ENCODE measurements at regions not wholly inside any gene's neighbourhood (a gene's known extent, or its start where the extent isn't known, plus 50 kb on each side); places are given as distances from the start of the nearest gene placed in this dataset.

DNA sequence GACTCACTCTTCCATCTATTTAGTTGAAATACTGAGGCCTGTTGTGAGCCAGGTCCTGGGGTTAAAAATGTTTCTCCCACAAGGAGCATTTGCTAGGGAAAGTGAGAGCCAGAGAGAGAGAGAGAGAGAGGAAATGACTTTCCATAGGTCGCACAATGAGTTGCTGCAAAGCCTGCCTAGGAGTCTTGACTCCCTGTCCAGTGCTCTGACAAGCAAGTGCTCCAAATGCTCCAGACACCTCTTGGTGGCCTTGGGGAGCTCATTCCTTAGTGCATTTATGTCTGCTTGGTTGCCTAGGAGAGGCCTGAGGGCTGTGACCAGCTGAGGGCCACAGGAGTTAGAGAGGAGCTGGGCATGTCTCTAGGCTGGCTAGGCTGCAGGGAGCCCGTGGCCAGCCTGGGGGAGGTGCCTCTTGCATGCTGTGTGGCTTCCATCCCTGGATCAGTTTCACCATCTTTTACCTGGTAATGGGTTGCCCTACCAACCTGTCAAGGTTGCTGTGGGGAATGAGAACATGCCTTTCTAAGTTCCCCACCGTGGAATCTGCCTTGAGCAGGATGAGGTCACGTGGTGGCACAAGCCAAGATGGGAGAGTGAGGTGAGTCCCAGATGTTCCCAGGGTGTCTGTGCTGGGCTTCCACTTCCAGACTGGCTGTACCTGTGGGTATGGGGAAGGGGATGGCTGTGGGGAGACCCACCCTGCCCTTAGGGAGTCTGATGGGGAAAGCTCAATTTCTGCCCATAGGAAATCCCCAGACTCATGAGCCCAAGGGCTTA is 105.0 kb downstream of the VEGFA start:
- no peak overlapping the region for H3K4me3 ChIP-seq (ENCODE audit: low read length in 2 of 2)
- H2BK15ac ChIP-seq (ENCODE audit: low read length) = peak overlapping the region; percentile 76
- H2BK12ac ChIP-seq (ENCODE audit: low read length) = no peak overlapping the region
- H3K9me3 ChIP-seq (replicated peaks in 1 of 2; ENCODE audit: control insufficient read depth in 2 of 2, insufficient read depth in 1 of 2, low read depth in 1 of 2, low read length in 2 of 2) = no peaks in the 10 kb centered on the region
- H3K36me3 ChIP-seq (replicated peaks in 1 of 2; ENCODE audit: control insufficient read depth in 2 of 2, insufficient read depth in 2 of 2, low read length in 2 of 2) = no peaks in the 10 kb centered on the region
- peak overlapping the region; percentile 35 for H2BK120ac ChIP-seq (ENCODE audit: low read depth, low read length)
- H3K18ac ChIP-seq (ENCODE audit: low read length) = peak overlapping the region; percentile 4
- WGBS, 2 donors (ENCODE audit: extremely low coverage in 2 of 2, insufficient read length in 2 of 2, insufficient replicate concordance in 1 of 2) = no CpG with 5 or more reads among the region's 4 CpGs
- H3K4me2 ChIP-seq (ENCODE audit: insufficient read depth, low read length, poor library complexity, severe bottlenecking) = no peak overlapping the region
- H3K27me3 ChIP-seq (ENCODE audit: control insufficient read depth in 3 of 3, insufficient read depth in 3 of 3, low read depth in 1 of 3, low read length in 3 of 3) = peaks cover 0 to 30% (median 0%) of the 10 kb centered on the region in 3 experiments
- peaks cover 13 to 25% of the 10 kb centered on the region in 2 donors for H3K4me1 ChIP-seq (ENCODE audit: control insufficient read depth in 2 of 2, insufficient read depth in 1 of 2, low read depth in 1 of 2, low read length in 2 of 2)
- H2BK5ac ChIP-seq (ENCODE audit: low read length) = peak overlapping the region; percentile 39
- H2AFZ ChIP-seq (ENCODE audit: low read length) = peak overlapping the region; percentile 28
- no peak overlapping the region for H4K91ac ChIP-seq (ENCODE audit: low read depth, low read length, poor library complexity)
- H3K4ac ChIP-seq (ENCODE audit: low read length) = no peak overlapping the region
- no peak overlapping the region for H3K23ac ChIP-seq (ENCODE audit: low read depth, low read length, poor library complexity)
- no peaks in the 10 kb centered on the region for H3K79me1 ChIP-seq (ENCODE audit: low read depth, low read length)
- DNase-seq (ENCODE audit: low spot score) = no peak
- H4K8ac ChIP-seq (ENCODE audit: low read depth, low read length) = no peak overlapping the region
- H3K27ac ChIP-seq (replicated peaks; ENCODE audit: low read length) = no peak overlapping the region
- H3K9ac ChIP-seq (ENCODE audit: low read depth, low read length, poor library complexity) = no peak overlapping the region
- H3K14ac ChIP-seq (ENCODE audit: low read length) = no peak overlapping the region
- H2AK5ac ChIP-seq (ENCODE audit: low read depth, low read length) = peak overlapping the region; percentile 36

DNA sequence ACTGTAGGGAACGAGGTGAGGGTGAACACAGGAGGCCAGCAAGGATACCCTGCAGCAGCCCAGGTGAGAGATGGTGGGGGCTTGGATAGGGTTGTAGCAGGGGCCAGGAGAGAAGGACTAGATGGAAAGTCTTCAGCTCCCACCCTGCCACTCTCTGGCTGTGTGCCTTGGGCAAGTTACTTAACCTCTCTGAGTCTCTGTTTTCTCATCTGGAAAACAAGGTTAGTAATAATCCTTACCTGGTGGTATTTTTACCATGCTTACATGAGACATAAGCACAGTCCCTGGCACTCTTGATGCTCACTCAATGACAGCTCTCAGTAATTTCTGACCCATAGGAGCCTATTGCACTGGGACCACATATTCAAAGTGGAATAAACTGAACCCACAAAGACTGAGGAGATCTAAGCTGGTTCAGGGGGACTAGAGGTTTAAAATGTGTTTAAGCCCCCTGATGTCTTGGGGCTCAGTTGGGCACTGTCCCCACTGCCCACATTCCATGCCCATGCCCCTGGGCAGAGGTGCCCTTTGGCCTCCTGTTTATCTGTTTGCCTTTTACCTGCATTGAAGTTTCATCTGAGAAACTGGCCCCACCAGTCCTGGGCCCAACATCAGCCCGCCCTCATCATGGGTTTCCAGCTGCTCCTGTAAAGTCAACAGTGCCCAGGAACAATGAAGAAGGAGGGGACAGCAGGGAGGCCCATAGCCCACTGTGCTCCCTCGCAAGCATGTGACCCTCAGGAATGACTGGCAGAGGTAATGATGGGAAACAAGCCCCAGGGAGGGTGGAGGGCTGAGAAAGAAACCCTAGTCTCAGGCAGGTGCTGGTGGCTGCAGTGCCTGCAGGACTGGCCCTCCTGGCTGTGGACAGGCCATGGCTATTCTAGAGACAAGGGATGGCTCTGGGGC is 104.0 kb downstream of the VEGFA start:
- Histone ChIP-seq H2BK5ac (ENCODE audit: low read length) (no peak overlapping the region), H3K27ac (replicated peaks; ENCODE audit: low read length) (no peak overlapping the region), H4K91ac (ENCODE audit: low read depth, low read length, poor library complexity) (no peak overlapping the region), H3K9ac (ENCODE audit: low read depth, low read length, poor library complexity) (no peak overlapping the region), H3K4me1 (ENCODE audit: control insufficient read depth in 2 of 2, insufficient read depth in 1 of 2, low read depth in 1 of 2, low read length in 2 of 2) (peaks cover 9 to 24% of the 10 kb centered on the region in 2 donors), H2AK5ac (ENCODE audit: low read depth, low read length) (peak overlapping the region; percentile 36), H3K4me2 (ENCODE audit: insufficient read depth, low read length, poor library complexity, severe bottlenecking) (no peak overlapping the region), H3K9me3 (replicated peaks in 1 of 2; ENCODE audit: control insufficient read depth in 2 of 2, insufficient read depth in 1 of 2, low read depth in 1 of 2, low read length in 2 of 2) (no peaks in the 10 kb centered on the region), H3K79me1 (ENCODE audit: low read depth, low read length) (no peaks in the 10 kb centered on the region), H3K23ac (ENCODE audit: low read depth, low read length, poor library complexity) (peak overlapping the region; percentile 13), H3K36me3 (replicated peaks in 1 of 2; ENCODE audit: control insufficient read depth in 2 of 2, insufficient read depth in 2 of 2, low read length in 2 of 2) (no peaks in the 10 kb centered on the region), H2BK120ac (ENCODE audit: low read depth, low read length) (peak overlapping the region; percentile 35), H3K14ac (ENCODE audit: low read length) (no peak overlapping the region), H3K4me3 (ENCODE audit: low read length in 2 of 2) (no peak overlapping the region), H4K8ac (ENCODE audit: low read depth, low read length) (no peak overlapping the region), H2BK12ac (ENCODE audit: low read length) (no peak overlapping the region), H2AFZ (ENCODE audit: low read length) (peak overlapping the region; percentile 28), H2BK15ac (ENCODE audit: low read length) (peak overlapping the region; percentile 55), H3K4ac (ENCODE audit: low read length) (no peak overlapping the region), H3K27me3 (ENCODE audit: control insufficient read depth in 3 of 3, insufficient read depth in 3 of 3, low read depth in 1 of 3, low read length in 3 of 3) (peaks cover 0 to 37% (median 0%) of the 10 kb centered on the region in 3 experiments), H3K18ac (ENCODE audit: low read length) (peak overlapping the region; percentile 4)
- no peak for DNase-seq (ENCODE audit: low spot score)
- WGBS, 2 donors (ENCODE audit: extremely low coverage in 2 of 2, insufficient read length in 2 of 2, insufficient replicate concordance in 1 of 2) = no CpG with 5 or more reads among the region's 3 CpGs

DNA sequence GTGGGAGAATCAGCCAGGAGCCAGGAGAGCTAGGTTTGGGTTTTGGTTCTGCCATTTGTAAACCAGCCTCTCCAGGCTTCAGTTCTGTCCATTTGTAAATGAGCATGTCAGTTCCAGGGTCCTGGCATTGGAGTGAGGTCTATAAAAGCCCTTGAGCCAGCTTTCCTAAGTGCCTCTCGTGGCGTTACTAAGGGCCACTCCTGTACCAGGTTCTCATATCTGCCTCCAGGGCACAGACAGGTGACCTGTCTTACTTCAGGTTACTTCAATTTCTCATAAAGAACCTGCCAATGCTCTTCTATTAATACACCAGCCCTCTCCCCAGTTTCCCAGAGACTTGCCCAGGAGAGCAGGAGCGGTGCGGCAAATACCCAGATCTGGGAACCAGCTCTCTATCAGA is 101.9 kb downstream of the VEGFA start:
- Histone ChIP-seq H3K79me1 (ENCODE audit: low read depth, low read length) (no peaks in the 10 kb centered on the region), H3K18ac (ENCODE audit: low read length) (peak overlapping the region; percentile 32), H3K4ac (ENCODE audit: low read length) (no peak overlapping the region), H2BK15ac (ENCODE audit: low read length) (no peak overlapping the region), H3K14ac (ENCODE audit: low read length) (no peak overlapping the region), H3K36me3 (replicated peaks in 1 of 2; ENCODE audit: control insufficient read depth in 2 of 2, insufficient read depth in 2 of 2, low read length in 2 of 2) (no peaks in the 10 kb centered on the region), H2AFZ (ENCODE audit: low read length) (no peak overlapping the region), H3K9ac (ENCODE audit: low read depth, low read length, poor library complexity) (no peak overlapping the region), H4K91ac (ENCODE audit: low read depth, low read length, poor library complexity) (no peak overlapping the region), H3K4me2 (ENCODE audit: insufficient read depth, low read length, poor library complexity, severe bottlenecking) (no peak overlapping the region), H3K4me3 (ENCODE audit: low read length in 2 of 2) (no peak overlapping the region), H2BK5ac (ENCODE audit: low read length) (no peak overlapping the region), H3K4me1 (ENCODE audit: control insufficient read depth in 2 of 2, insufficient read depth in 1 of 2, low read depth in 1 of 2, low read length in 2 of 2) (peaks cover 7 to 20% of the 10 kb centered on the region in 2 donors), H3K27ac (replicated peaks; ENCODE audit: low read length) (no peak overlapping the region), H2BK12ac (ENCODE audit: low read length) (no peak overlapping the region), H3K23ac (ENCODE audit: low read depth, low read length, poor library complexity) (no peak overlapping the region), H2BK120ac (ENCODE audit: low read depth, low read length) (no peak overlapping the region), H2AK5ac (ENCODE audit: low read depth, low read length) (no peak overlapping the region), H3K9me3 (replicated peaks in 1 of 2; ENCODE audit: control insufficient read depth in 2 of 2, insufficient read depth in 1 of 2, low read depth in 1 of 2, low read length in 2 of 2) (no peaks in the 10 kb centered on the region), H3K27me3 (ENCODE audit: control insufficient read depth in 3 of 3, insufficient read depth in 3 of 3, low read depth in 1 of 3, low read length in 3 of 3) (peaks cover 0 to 36% (median 0%) of the 10 kb centered on the region in 3 experiments), H4K8ac (ENCODE audit: low read depth, low read length) (no peak overlapping the region)
- DNase-seq (ENCODE audit: low spot score) = no peak
- no CpG with 5 or more reads among the region's 4 CpGs for WGBS, 2 donors (ENCODE audit: extremely low coverage in 2 of 2, insufficient read length in 2 of 2, insufficient replicate concordance in 1 of 2)

DNA sequence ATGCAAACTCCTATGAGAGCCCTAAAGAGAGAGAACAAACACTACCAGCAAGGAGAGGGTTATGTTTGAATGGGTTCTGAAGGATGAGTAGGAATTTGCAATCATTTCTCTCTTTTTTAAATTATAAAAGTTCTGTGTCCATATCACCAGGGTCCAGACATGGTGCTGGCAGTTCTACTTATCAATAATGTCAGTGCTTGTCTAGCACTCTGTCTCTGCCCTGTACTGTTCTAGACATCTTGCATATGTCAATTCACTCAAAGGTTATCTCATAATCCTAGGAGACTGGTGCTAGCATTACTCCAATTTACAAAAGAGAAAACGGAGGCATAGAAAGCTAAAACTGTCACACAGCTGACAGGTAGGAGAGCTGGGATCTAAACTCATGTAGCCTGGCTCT is 101.3 kb downstream of the VEGFA start:
- no peak overlapping the region for H3K27ac ChIP-seq (replicated peaks; ENCODE audit: low read length)
- no peak overlapping the region for H2BK12ac ChIP-seq (ENCODE audit: low read length)
- H3K23ac ChIP-seq (ENCODE audit: low read depth, low read length, poor library complexity) = no peak overlapping the region
- H2BK5ac ChIP-seq (ENCODE audit: low read length) = no peak overlapping the region
- WGBS, 2 donors (ENCODE audit: extremely low coverage in 2 of 2, insufficient read length in 2 of 2, insufficient replicate concordance in 1 of 2) = no CpG with 5 or more reads among the region's 1 CpG
- no peak overlapping the region for H3K9ac ChIP-seq (ENCODE audit: low read depth, low read length, poor library complexity)
- H3K9me3 ChIP-seq (replicated peaks in 1 of 2; ENCODE audit: control insufficient read depth in 2 of 2, insufficient read depth in 1 of 2, low read depth in 1 of 2, low read length in 2 of 2) = no peaks in the 10 kb centered on the region
- H3K79me1 ChIP-seq (ENCODE audit: low read depth, low read length) = no peaks in the 10 kb centered on the region
- no peaks in the 10 kb centered on the region for H3K36me3 ChIP-seq (replicated peaks in 1 of 2; ENCODE audit: control insufficient read depth in 2 of 2, insufficient read depth in 2 of 2, low read length in 2 of 2)
- H2BK120ac ChIP-seq (ENCODE audit: low read depth, low read length) = no peak overlapping the region
- H2BK15ac ChIP-seq (ENCODE audit: low read length) = no peak overlapping the region
- no peak overlapping the region for H3K4ac ChIP-seq (ENCODE audit: low read length)
- no peak overlapping the region for H3K4me2 ChIP-seq (ENCODE audit: insufficient read depth, low read length, poor library complexity, severe bottlenecking)
- no peak overlapping the region for H2AK5ac ChIP-seq (ENCODE audit: low read depth, low read length)
- H3K14ac ChIP-seq (ENCODE audit: low read length) = no peak overlapping the region
- H3K18ac ChIP-seq (ENCODE audit: low read length) = no peak overlapping the region
- peaks cover 0 to 38% (median 0%) of the 10 kb centered on the region in 3 experiments for H3K27me3 ChIP-seq (ENCODE audit: control insufficient read depth in 3 of 3, insufficient read depth in 3 of 3, low read depth in 1 of 3, low read length in 3 of 3)
- no peak overlapping the region for H4K91ac ChIP-seq (ENCODE audit: low read depth, low read length, poor library complexity)
- peaks cover 7 to 20% of the 10 kb centered on the region in 2 donors for H3K4me1 ChIP-seq (ENCODE audit: control insufficient read depth in 2 of 2, insufficient read depth in 1 of 2, low read depth in 1 of 2, low read length in 2 of 2)
- no peak overlapping the region for H2AFZ ChIP-seq (ENCODE audit: low read length)
- no peak for DNase-seq (ENCODE audit: low spot score)
- no peak overlapping the region for H4K8ac ChIP-seq (ENCODE audit: low read depth, low read length)
- H3K4me3 ChIP-seq (ENCODE audit: low read length in 2 of 2) = no peak overlapping the region

Measured in neuronal stem cell (in vitro differentiated cells).